Body of pancreas (tissue), 4 donors: ENCODE measurements at regions not wholly inside any gene's neighbourhood (a gene's known extent, or its start where the extent isn't known, plus 50 kb on each side); places are given as distances from the start of the nearest gene placed in this dataset.

Source experiments
- CTCF ChIP-seq, 7 experiments: fragments of 450-650 bp in 4 of 7; fragments of 200-600 bp in 3 of 7; sonication (generic) in 3 of 7; IDR thresholded peaks; one replicate each; pipeline ENCODE4 v1.5.1; 2016 to 2019; ENCODE audit warnings: antibody characterized with exemption in 7 of 7
- POLR2A ChIP-seq, 3 donors: fragments of 450-650 bp; IDR thresholded peaks; one replicate each; pipeline ENCODE4 v1.6.1; 2016; ENCODE audit warnings: antibody characterized with exemption in 3 of 3, mild to moderate bottlenecking in 2 of 3

GRCh38 chr4:12116009-12116552, 687.4 kb upstream of the HS3ST1 start:
- no peak for TF ChIP-seq CTCF (IDR thresholded peaks at IDR 0.05)
- no peak for TF ChIP-seq POLR2A (IDR thresholded peaks at IDR 0.05)
